Nephron progenitor cell (in vitro differentiated cells): ENCODE measurements at regions not wholly inside any gene's neighbourhood (a gene's known extent, or its start where the extent isn't known, plus 50 kb on each side); places are given as distances from the start of the nearest gene placed in this dataset.
A peak's percentile ranks its signal among the peaks of the same experiment; 100 is the strongest.

Source experiments
- DNase-seq: peaks from one replicate; pipeline ENCODE4 v3.0.0; 2021
- H3K27ac Mint-ChIP-seq: 2 replicates; pipeline ENCODE4 v1.8.0; 2021; ENCODE audit warnings: mild to moderate bottlenecking, moderate library complexity, mixed read lengths
- H3K27me3 Mint-ChIP-seq: 2 replicates; pipeline ENCODE4 v1.8.0; 2021; ENCODE audit warnings: mild to moderate bottlenecking, low read depth, mixed read lengths; ENCODE audit not compliant: poor library complexity
- H3K36me3 Mint-ChIP-seq: 2 replicates; pipeline ENCODE4 v1.8.0; 2021; ENCODE audit warnings: low read depth, mixed read lengths
- H3K4me1 Mint-ChIP-seq: 2 replicates; pipeline ENCODE4 v1.8.0; 2021; ENCODE audit warnings: mixed read lengths
- H3K4me3 Mint-ChIP-seq: 2 replicates; pipeline ENCODE4 v1.8.0; 2021; ENCODE audit warnings: mild to moderate bottlenecking, moderate library complexity, mixed read lengths
- H3K9me3 Mint-ChIP-seq: 2 replicates; pipeline ENCODE4 v1.8.0; 2021; ENCODE audit warnings: mild to moderate bottlenecking, moderate library complexity, mixed read lengths
- TF ChIP-seq, protein P1 (sequence below): fragments of 200-600 bp; sonication (generic); IDR thresholded peaks from 2 replicates; pipeline ENCODE4 v1.5.0; 2021; ENCODE audit warnings: antibody characterized with exemption

GRCh38 chr3:168531116-168531515 lies 435.4 kb upstream of the GOLIM4 start:
- H3K4me1 Mint-ChIP-seq = peaks cover 12% of the 10 kb centered on the region
- H3K9me3 Mint-ChIP-seq = no peaks in the 10 kb centered on the region
- no peaks in the 10 kb centered on the region for H3K27me3 Mint-ChIP-seq
- no peaks in the 10 kb centered on the region for H3K36me3 Mint-ChIP-seq
- H3K27ac Mint-ChIP-seq = peak overlapping the region; percentile 92
- no peak for DNase-seq
- H3K4me3 Mint-ChIP-seq = no peak overlapping the region
- TF ChIP-seq, protein P1, sequence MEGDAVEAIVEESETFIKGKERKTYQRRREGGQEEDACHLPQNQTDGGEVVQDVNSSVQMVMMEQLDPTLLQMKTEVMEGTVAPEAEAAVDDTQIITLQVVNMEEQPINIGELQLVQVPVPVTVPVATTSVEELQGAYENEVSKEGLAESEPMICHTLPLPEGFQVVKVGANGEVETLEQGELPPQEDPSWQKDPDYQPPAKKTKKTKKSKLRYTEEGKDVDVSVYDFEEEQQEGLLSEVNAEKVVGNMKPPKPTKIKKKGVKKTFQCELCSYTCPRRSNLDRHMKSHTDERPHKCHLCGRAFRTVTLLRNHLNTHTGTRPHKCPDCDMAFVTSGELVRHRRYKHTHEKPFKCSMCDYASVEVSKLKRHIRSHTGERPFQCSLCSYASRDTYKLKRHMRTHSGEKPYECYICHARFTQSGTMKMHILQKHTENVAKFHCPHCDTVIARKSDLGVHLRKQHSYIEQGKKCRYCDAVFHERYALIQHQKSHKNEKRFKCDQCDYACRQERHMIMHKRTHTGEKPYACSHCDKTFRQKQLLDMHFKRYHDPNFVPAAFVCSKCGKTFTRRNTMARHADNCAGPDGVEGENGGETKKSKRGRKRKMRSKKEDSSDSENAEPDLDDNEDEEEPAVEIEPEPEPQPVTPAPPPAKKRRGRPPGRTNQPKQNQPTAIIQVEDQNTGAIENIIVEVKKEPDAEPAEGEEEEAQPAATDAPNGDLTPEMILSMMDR = no peak

DNA sequence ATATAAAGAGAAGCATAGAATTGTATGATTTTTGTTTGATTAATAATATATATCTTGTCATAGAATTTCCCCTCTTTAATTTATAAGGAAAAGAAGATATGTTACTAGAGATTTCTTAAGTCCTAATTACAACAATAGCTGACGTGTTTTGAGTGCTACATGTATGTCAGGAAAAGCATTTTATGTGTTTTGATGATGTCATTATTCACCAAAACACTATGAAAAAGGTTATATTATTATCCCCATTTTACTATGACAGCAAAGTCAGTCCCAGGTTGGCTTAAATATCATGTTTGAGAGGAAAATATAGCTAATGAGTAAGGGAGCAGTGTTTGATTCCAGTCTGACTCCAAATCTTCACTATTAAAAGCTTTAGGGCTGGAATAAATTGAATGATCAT lies 428.4 kb upstream of the GOLIM4 start:
- TF ChIP-seq, protein P1 = no peak
- no peak for DNase-seq
- Mint-ChIP-seq H3K36me3 (no peaks in the 10 kb centered on the region), H3K27ac (no peak overlapping the region), H3K9me3 (no peaks in the 10 kb centered on the region), H3K4me3 (no peak overlapping the region), H3K4me1 (no peaks in the 10 kb centered on the region), H3K27me3 (no peaks in the 10 kb centered on the region)

DNA sequence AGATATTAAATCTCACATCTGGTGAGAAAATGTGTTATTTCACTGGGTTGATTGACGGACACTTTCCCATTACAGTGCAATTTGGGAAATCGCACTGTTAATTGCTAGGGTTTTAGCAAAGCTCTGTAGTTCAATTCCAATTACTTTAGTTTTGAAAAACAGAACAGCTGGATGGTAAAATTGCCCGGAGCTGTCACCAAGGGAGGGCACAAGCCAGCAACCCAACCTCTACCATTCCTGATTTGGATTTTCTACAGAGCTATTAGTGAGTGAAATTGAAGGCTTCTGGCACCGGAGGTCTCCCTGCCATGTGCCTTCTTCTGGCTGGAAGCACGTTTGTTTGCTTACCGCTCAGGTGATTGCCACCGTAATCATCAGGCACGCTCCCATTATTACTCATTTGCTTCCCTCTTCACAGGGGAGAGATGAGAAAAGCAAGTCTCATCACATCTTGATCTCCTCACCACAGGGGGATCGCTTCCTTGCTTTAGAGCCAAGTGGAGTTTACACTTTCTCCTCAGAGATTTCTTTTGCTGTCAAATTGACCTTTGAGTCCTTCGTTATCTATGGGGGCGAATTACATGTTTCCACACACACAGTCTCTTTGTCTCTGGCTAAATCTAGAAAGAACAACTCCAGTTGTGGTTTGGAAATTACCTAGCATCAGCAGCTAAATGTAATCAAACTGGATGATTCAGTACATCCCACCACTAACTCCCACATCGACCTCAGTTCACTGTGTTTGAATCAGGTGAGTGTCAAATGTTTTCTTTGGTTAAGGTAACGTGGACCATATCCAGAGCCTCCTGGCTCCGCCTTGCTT lies 421.7 kb upstream of the GOLIM4 start:
- peak overlapping the region; percentile 16 for H3K27ac Mint-ChIP-seq
- TF ChIP-seq, protein P1 = no peak
- no peak for DNase-seq
- H3K9me3 Mint-ChIP-seq = no peaks in the 10 kb centered on the region
- no peaks in the 10 kb centered on the region for H3K36me3 Mint-ChIP-seq
- H3K27me3 Mint-ChIP-seq = no peaks in the 10 kb centered on the region
- no peaks in the 10 kb centered on the region for H3K4me1 Mint-ChIP-seq
- no peak overlapping the region for H3K4me3 Mint-ChIP-seq

GRCh38 chr3:168514252-168514651 lies 418.5 kb upstream of the GOLIM4 start:
- H3K27me3 Mint-ChIP-seq = no peaks in the 10 kb centered on the region
- no peaks in the 10 kb centered on the region for H3K36me3 Mint-ChIP-seq
- DNase-seq = no peak
- no peak overlapping the region for H3K27ac Mint-ChIP-seq
- TF ChIP-seq, protein P1 = no peak
- H3K9me3 Mint-ChIP-seq = no peaks in the 10 kb centered on the region
- no peaks in the 10 kb centered on the region for H3K4me1 Mint-ChIP-seq
- no peak overlapping the region for H3K4me3 Mint-ChIP-seq

DNA sequence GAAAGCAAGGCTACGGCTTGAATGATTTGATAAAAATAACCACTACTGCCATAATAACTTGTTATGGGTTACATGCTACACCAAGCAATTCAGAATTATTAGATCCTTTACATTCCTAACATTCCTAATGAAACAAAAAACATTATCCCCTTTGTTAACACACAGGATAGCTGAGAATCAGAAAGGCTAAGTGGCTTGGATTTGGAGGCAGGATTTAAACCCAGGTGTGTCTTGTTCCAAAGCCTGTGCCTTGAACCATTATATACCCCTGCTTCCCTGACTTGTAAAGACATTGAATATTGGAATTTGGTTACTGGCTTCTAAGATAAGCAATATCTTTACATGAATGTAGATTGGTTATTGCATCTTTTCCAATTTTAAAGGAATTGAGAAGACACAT lies 417.1 kb upstream of the GOLIM4 start:
- H3K27me3 Mint-ChIP-seq = no peaks in the 10 kb centered on the region
- no peaks in the 10 kb centered on the region for H3K4me1 Mint-ChIP-seq
- TF ChIP-seq, protein P1 = no peak
- DNase-seq = no peak
- H3K27ac Mint-ChIP-seq = no peak overlapping the region
- H3K4me3 Mint-ChIP-seq = no peak overlapping the region
- no peaks in the 10 kb centered on the region for H3K36me3 Mint-ChIP-seq
- H3K9me3 Mint-ChIP-seq = no peaks in the 10 kb centered on the region

DNA sequence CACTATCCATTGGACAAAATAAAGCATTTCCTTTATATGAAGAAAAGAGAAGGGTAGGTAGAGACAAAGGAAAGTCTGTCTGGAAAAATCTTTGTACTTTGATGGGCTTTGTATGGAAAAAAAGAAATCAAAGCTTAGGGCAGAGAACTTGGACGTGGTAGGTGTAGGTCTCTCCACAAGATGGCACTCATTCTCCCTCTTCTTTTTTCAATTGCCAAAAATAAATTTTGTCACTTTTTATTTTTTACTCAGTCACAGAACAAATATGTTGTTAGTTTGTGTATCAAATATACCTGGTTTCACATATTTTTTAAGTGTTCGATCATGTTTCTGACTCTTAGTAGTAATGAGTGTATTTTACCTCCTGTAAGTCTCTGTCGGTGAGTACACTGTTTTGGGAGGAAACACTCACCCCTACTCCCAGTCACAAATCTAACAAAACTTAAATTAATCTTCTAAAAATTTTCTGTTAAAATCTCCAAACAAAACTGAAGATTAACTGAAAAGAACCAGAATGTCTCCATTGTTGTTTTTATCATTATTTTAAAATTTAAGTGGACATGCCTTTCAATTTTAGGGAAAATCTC lies 415.8 kb upstream of the GOLIM4 start:
- Mint-ChIP-seq H3K27me3 (no peaks in the 10 kb centered on the region), H3K4me3 (no peak overlapping the region), H3K9me3 (no peaks in the 10 kb centered on the region), H3K36me3 (no peaks in the 10 kb centered on the region), H3K27ac (no peak overlapping the region), H3K4me1 (no peaks in the 10 kb centered on the region)
- TF ChIP-seq, protein P1 = peak; percentile 63
- DNase-seq = no peak
